IMR-90 (cell line): ENCODE measurements at regions not wholly inside any gene's neighbourhood (a gene's known extent, or its start where the extent isn't known, plus 50 kb on each side); places are given as distances from the start of the nearest gene placed in this dataset.

Source experiments
- ATAC-seq: fragments of 200-7000 bp; cut with Tn5 transposase; 2 replicates; pipeline ENCODE4 v1.9.1; 2020; ENCODE audit warnings: low read depth, mild to moderate bottlenecking, moderate library complexity
- BruUV-seq: library from RNA; stranded (reverse); fragments of 400-500 nt; replicated peaks from 2 replicates; lab custom pipeline; 2021; lab: Mats Ljungman, UMichigan
- CTCF ChIA-PET: fragments of 300-600 bp; formaldehyde crosslinking; extraction: SDS; loops from one replicate; lab custom pipeline; 2021; ENCODE audit warnings: antibody characterized with exemption; lab: Yijun Ruan, JAX
- POLR2A ChIA-PET: fragments of 300-600 bp; sonication (Branson Sonifier 250); formaldehyde crosslinking; loops from one replicate; lab custom pipeline; 2022; ENCODE audit warnings: antibody characterized with exemption; ENCODE audit not compliant: unreplicated experiment; lab: Charles Lee
- DNase-seq: peaks from one replicate; pipeline ENCODE4 v3.0.0; 2013
- H2AFZ ChIP-seq: replicated peaks from 2 replicates; pipeline ENCODE3; 2013; ENCODE audit warnings: low read length, mild to moderate bottlenecking; ENCODE audit not compliant: poor library complexity
- H2AK5ac ChIP-seq: 2 replicates; pipeline ENCODE4 v1.6.1; 2013; ENCODE audit warnings: low read depth, low read length, inconsistent platforms
- H2AK9ac ChIP-seq: replicated peaks from 2 replicates; pipeline ENCODE3; 2013; ENCODE audit warnings: mild to moderate bottlenecking, low read depth, low read length, moderate library complexity; ENCODE audit not compliant: poor library complexity
- H2BK120ac ChIP-seq: 2 replicates; pipeline ENCODE4 v1.6.1; 2013; ENCODE audit warnings: low read depth, low read length, inconsistent platforms
- H2BK15ac ChIP-seq: 3 replicates; pipeline ENCODE4 v1.6.1; 2013; ENCODE audit warnings: low read depth, low read length, inconsistent platforms
- H2BK20ac ChIP-seq: 2 replicates; pipeline ENCODE4 v1.6.1; 2013; ENCODE audit warnings: low read depth, mild to moderate bottlenecking, inconsistent platforms, low read length, moderate library complexity
- H2BK5ac ChIP-seq: 2 replicates; pipeline ENCODE4 v1.6.1; 2013; ENCODE audit warnings: mild to moderate bottlenecking, low read depth, low read length, inconsistent platforms; ENCODE audit not compliant: poor library complexity, severe bottlenecking
- H3K14ac ChIP-seq: replicated peaks from 2 replicates; pipeline ENCODE4 v1.6.1; 2013; ENCODE audit warnings: low read depth, low read length, inconsistent platforms
- H3K18ac ChIP-seq: 2 replicates; pipeline ENCODE4 v1.6.1; 2013; ENCODE audit warnings: low read depth, low read length, control low read depth
- H3K23ac ChIP-seq: 2 replicates; pipeline ENCODE4 v1.6.1; 2013; ENCODE audit warnings: low read depth, low read length, inconsistent platforms
- H3K27ac ChIP-seq: 2 replicates; pipeline ENCODE4 v1.5.1; 2013; ENCODE audit warnings: mild to moderate bottlenecking, control low read depth, low read length; ENCODE audit not compliant: insufficient read depth
- H3K27me3 ChIP-seq: 2 replicates; pipeline ENCODE4 v1.6.1; 2013; ENCODE audit warnings: low read length; ENCODE audit not compliant: control insufficient read depth, insufficient read depth
- H3K36me3 ChIP-seq: 2 replicates; pipeline ENCODE4 v1.6.1; 2013; ENCODE audit warnings: low read length, mixed read lengths; ENCODE audit not compliant: control insufficient read depth, insufficient read depth
- H3K4ac ChIP-seq: 2 replicates; pipeline ENCODE4 v1.6.1; 2013; ENCODE audit warnings: low read depth, low read length, inconsistent platforms
- H3K4me1 ChIP-seq: 2 replicates; pipeline ENCODE4 v1.6.1; 2013; ENCODE audit warnings: low read length, mixed read lengths; ENCODE audit not compliant: control insufficient read depth, insufficient read depth
- H3K4me2 ChIP-seq: 2 replicates; pipeline ENCODE4 v1.6.1; 2013; ENCODE audit warnings: low read depth, mild to moderate bottlenecking, control low read depth, low read length, moderate library complexity
- H3K4me3 ChIP-seq: 2 replicates; pipeline ENCODE4 v1.5.1; 2013; ENCODE audit warnings: low read depth, mild to moderate bottlenecking, control low read depth, low read length, moderate library complexity; ENCODE audit not compliant: insufficient read depth
- H3K56ac ChIP-seq: 2 replicates; pipeline ENCODE4 v1.6.1; 2013; ENCODE audit warnings: low read length, inconsistent platforms; ENCODE audit not compliant: insufficient read depth; ENCODE audit errors: extremely low read depth
- H3K79me1 ChIP-seq, 2 experiments: 2 replicates each; pipeline ENCODE4 v1.6.1; 2013; ENCODE audit warnings: low read length in 2 of 2, inconsistent platforms in 1 of 2, low read depth in 1 of 2
- H3K9ac ChIP-seq: 2 replicates; pipeline ENCODE4 v1.6.1; 2013; ENCODE audit warnings: low read depth, low read length, control low read depth
- H3K9me1 ChIP-seq: 2 replicates; pipeline ENCODE4 v1.6.1; 2013; ENCODE audit warnings: low read length, inconsistent platforms; ENCODE audit not compliant: insufficient read depth
- H3K9me3 ChIP-seq: 2 replicates; pipeline ENCODE4 v1.6.1; 2013; ENCODE audit warnings: low read length; ENCODE audit not compliant: control insufficient read depth, insufficient read depth
- H4K20me1 ChIP-seq: 2 replicates; pipeline ENCODE4 v1.6.1; 2013; ENCODE audit warnings: low read length, inconsistent platforms; ENCODE audit not compliant: insufficient read depth
- H4K5ac ChIP-seq: 2 replicates; pipeline ENCODE4 v1.6.1; 2013; ENCODE audit warnings: mild to moderate bottlenecking, low read depth, low read length, control low read depth
- H4K8ac ChIP-seq, 2 experiments: 2 replicates each; pipeline ENCODE4 v1.6.1; 2013; ENCODE audit warnings: low read depth in 2 of 2, low read length in 2 of 2, control low read depth in 1 of 2, inconsistent platforms in 1 of 2
- H4K91ac ChIP-seq: 2 replicates; pipeline ENCODE4 v1.6.1; 2013; ENCODE audit warnings: low read depth, low read length, inconsistent platforms; ENCODE audit not compliant: insufficient read depth
- MAZ ChIP-seq: IDR thresholded peaks from 2 replicates; pipeline ENCODE4 v1.6.1; 2012; ENCODE audit warnings: low read depth, mild to moderate bottlenecking, low read length, improper control_type of control experiment, moderate library complexity, borderline replicate concordance
- NFE2L2 ChIP-seq: fragments of 150-350 bp; IDR thresholded peaks from 2 replicates; pipeline ENCODE4 v1.6.1; 2016; ENCODE audit warnings: low read depth, mild to moderate bottlenecking, low read length
- WGBS, 2 experiments: methylation state at CpG; one replicate each; pipeline versions ENCODE4 v1.1.5 to v1.1.7; 2013; ENCODE audit warnings: missing lambda C conversion rate in 2 of 2; ENCODE audit not compliant: insufficient read length in 1 of 2; ENCODE audit errors: extremely low coverage in 2 of 2; 5-methylcytosine and 5-hydroxymethylcytosine counted together
- dilution Hi-C: fragments of 300-500 bp; cut with HindIII; formaldehyde crosslinking; loops from one replicate; pipeline ENCODE4 v1.14.3; 2018; ENCODE audit warnings: low sequenced_read_pairs; ENCODE audit not compliant: unreplicated experiment
- in situ Hi-C: fragments of 300-500 bp; cut with MboI; formaldehyde crosslinking; loops from 3 replicates; pipeline ENCODE4 v1.14.3; 2019; ENCODE audit warnings: low sequenced_read_pairs, inconsistent platforms, mixed read lengths
- intact Hi-C: fragments of 100-400 bp; cut with micrococcal nuclease; formaldehyde crosslinking; loops from 2 replicates; pipeline ENCODE4 v1.10.0; 2022
- TF ChIP-seq, protein P1 (sequence below): conservative IDR thresholded peaks from 2 replicates; pipeline ENCODE4 v1.5.1; 2012; ENCODE audit warnings: mild to moderate bottlenecking, low read depth, low read length, improper control_type of control experiment

DNA sequence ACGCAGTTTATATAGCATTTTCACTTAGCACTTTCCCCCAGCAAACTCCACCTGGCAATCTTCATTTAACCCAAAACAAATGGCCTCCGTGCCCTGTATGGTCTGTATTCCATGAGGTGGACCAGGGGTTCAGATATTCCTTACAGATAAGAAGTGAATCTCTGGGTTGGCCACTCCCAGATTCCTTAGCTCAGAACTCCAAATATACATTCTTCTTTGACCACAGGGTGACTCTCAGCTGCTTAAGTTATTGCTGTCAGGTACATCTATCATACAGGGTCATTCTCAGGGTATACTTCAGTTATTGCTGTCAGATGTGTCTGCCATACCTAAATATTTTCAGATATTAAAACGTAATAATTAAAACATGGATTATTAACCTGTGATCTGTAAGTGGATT, 229.8 kb downstream of the TBL1XR1 start:
- ChIA-PET POLR2A (no interaction called here), CTCF (no interaction called here)
- TF ChIP-seq NFE2L2, result no peak
- TF ChIP-seq, protein P1, sequence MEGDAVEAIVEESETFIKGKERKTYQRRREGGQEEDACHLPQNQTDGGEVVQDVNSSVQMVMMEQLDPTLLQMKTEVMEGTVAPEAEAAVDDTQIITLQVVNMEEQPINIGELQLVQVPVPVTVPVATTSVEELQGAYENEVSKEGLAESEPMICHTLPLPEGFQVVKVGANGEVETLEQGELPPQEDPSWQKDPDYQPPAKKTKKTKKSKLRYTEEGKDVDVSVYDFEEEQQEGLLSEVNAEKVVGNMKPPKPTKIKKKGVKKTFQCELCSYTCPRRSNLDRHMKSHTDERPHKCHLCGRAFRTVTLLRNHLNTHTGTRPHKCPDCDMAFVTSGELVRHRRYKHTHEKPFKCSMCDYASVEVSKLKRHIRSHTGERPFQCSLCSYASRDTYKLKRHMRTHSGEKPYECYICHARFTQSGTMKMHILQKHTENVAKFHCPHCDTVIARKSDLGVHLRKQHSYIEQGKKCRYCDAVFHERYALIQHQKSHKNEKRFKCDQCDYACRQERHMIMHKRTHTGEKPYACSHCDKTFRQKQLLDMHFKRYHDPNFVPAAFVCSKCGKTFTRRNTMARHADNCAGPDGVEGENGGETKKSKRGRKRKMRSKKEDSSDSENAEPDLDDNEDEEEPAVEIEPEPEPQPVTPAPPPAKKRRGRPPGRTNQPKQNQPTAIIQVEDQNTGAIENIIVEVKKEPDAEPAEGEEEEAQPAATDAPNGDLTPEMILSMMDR, result no peak
- no peak for TF ChIP-seq MAZ
- in situ Hi-C loops, result no loop called here
- no TSS peak for BruUV-seq
- dilution Hi-C loops, result no loop called here
- no peak overlapping the region for H3K9ac ChIP-seq
- no peak overlapping the region for H4K91ac ChIP-seq
- H3K27ac ChIP-seq, result no peak overlapping the region
- no peak overlapping the region for H2AFZ ChIP-seq
- no peak overlapping the region for H3K14ac ChIP-seq
- H3K4me3 ChIP-seq, result no peak overlapping the region
- ATAC-seq (peak; percentile 56; the same call in 1 of the 2 replicates), DNase-seq (peak; percentile 22)
- no peak overlapping the region for H2AK5ac ChIP-seq
- no peak overlapping the region for H3K56ac ChIP-seq
- no peak overlapping the region for H3K4ac ChIP-seq
- WGBS, 2 experiments, result no CpG with 5 or more reads among the region's 3 CpGs
- H3K36me3 ChIP-seq, result no peaks in the 10 kb centered on the region
- no peak overlapping the region for H2BK15ac ChIP-seq
- no peak overlapping the region for H3K23ac ChIP-seq
- H3K4me1 ChIP-seq, result peaks cover 4% of the 10 kb centered on the region; the same call in 1 of the 2 replicates
- no peaks in the 10 kb centered on the region for H3K9me1 ChIP-seq
- no peak overlapping the region for H4K5ac ChIP-seq
- H4K20me1 ChIP-seq, result no peaks in the 10 kb centered on the region
- H3K27me3 ChIP-seq, result peaks cover 1% of the 10 kb centered on the region; the same call in 1 of the 2 replicates
- intact Hi-C loops, result no loop called here
- H3K4me2 ChIP-seq, result no peak overlapping the region
- H2AK9ac ChIP-seq, result no peak overlapping the region
- H3K18ac ChIP-seq, result no peak overlapping the region
- no peaks in the 10 kb centered on the region for H3K79me1 ChIP-seq
- H3K9me3 ChIP-seq, result no peaks in the 10 kb centered on the region
- H2BK5ac ChIP-seq, result no peak overlapping the region
- no peak overlapping the region for H2BK120ac ChIP-seq
- H4K8ac ChIP-seq, result no peak overlapping the region
- H2BK20ac ChIP-seq, result no peak overlapping the region
